ENCODE measurements at regions not wholly inside any gene's neighbourhood (a gene's known extent, or its start where the extent isn't known, plus 50 kb on each side); places are given as distances from the start of the nearest gene placed in this dataset.
A peak's percentile ranks its signal among the peaks of the same experiment; 100 is the strongest.
"Not testable (repeated sequence)": the region's sequence is repeated elsewhere in the genome, so short reads cannot be mapped to it uniquely, and the experiment has no call there.

- no peaks in the 10 kb centered on the region for H3K4me1 ChIP-seq (ENCODE audit: control insufficient read depth in 1 of 2, insufficient read depth in 2 of 2, low read length in 2 of 2)
- H3K36me3 ChIP-seq (ENCODE audit: control insufficient read depth in 1 of 2, insufficient read depth in 2 of 2, low read length in 1 of 2) = no peaks in the 10 kb centered on the region
- DNase-seq = no peak
- H3K4me3 ChIP-seq (ENCODE audit: low read length in 2 of 2) = no peak overlapping the region
- no peak overlapping the region for H3K27ac ChIP-seq (ENCODE audit: low read depth in 1 of 2, low read length in 2 of 2)
- WGBS, 2 donors = 95 to 96% methylated on average over 1 of the region's 1 CpG
- intact Hi-C loops (cut with DNase I) = no loop called here
- H3K9me3 ChIP-seq (ENCODE audit: control insufficient read depth, low read length) = no peaks in the 10 kb centered on the region
- H3K27me3 ChIP-seq (ENCODE audit: control insufficient read depth in 1 of 2, insufficient read depth in 2 of 2, low read length in 1 of 2) = no peaks in the 10 kb centered on the region
- no peak for ATAC-seq (ENCODE audit: low FRiP score)
Observed at GRCh38 chr2:16737812-16738211, 72.2 kb upstream of the CYRIA start.

- H3K27me3 ChIP-seq (ENCODE audit: control insufficient read depth in 1 of 2, insufficient read depth in 2 of 2, low read length in 1 of 2) = no peaks in the 10 kb centered on the region
- H3K27ac ChIP-seq (ENCODE audit: low read depth in 1 of 2, low read length in 2 of 2) = no peak overlapping the region
- no peaks in the 10 kb centered on the region for H3K4me1 ChIP-seq (ENCODE audit: control insufficient read depth in 1 of 2, insufficient read depth in 2 of 2, low read length in 2 of 2)
- intact Hi-C loops (cut with DNase I) = no loop called here
- DNase-seq = no peak
- ATAC-seq (ENCODE audit: low FRiP score) = no peak
- no peaks in the 10 kb centered on the region for H3K9me3 ChIP-seq (ENCODE audit: control insufficient read depth, low read length)
- H3K4me3 ChIP-seq (ENCODE audit: low read length in 2 of 2) = no peak overlapping the region
- WGBS, 2 donors = 97 to 98% methylated on average over 2 of the region's 2 CpGs
- H3K36me3 ChIP-seq (ENCODE audit: control insufficient read depth in 1 of 2, insufficient read depth in 2 of 2, low read length in 1 of 2) = no peaks in the 10 kb centered on the region
Observed at GRCh38 chr2:16736633-16737032, 71.0 kb upstream of the CYRIA start.

GRCh38 chr2:16729335-16729734 lies 63.7 kb upstream of the CYRIA start:
- peaks cover 0 to 2% of the 10 kb centered on the region in 2 donors for H3K4me1 ChIP-seq (ENCODE audit: control insufficient read depth in 1 of 2, insufficient read depth in 2 of 2, low read length in 2 of 2)
- ATAC-seq (ENCODE audit: low FRiP score) = no peak
- intact Hi-C loops (cut with DNase I) = loop anchor here (5.0 kb wide), 1 partner anchor 62 kb away; the partner anchor contains the start of gene CYRIA (in 2 of the 2)

GRCh38 chr2:16728351-16729136 lies 62.9 kb upstream of the CYRIA start:
- no peak overlapping the region for H3K4me3 ChIP-seq (ENCODE audit: low read length in 2 of 2)
- 62 to 67% methylated on average over 4 of the region's 4 CpGs for WGBS, 2 donors
- intact Hi-C loops (cut with DNase I) = loop anchor here (5.0 kb wide), 1 partner anchor 61 kb away; the partner anchor contains the start of gene CYRIA (in 2 of the 2)
- H3K4me1 ChIP-seq (ENCODE audit: control insufficient read depth in 1 of 2, insufficient read depth in 2 of 2, low read length in 2 of 2) = peaks cover 0 to 2% of the 10 kb centered on the region in 2 donors
- H3K36me3 ChIP-seq (ENCODE audit: control insufficient read depth in 1 of 2, insufficient read depth in 2 of 2, low read length in 1 of 2) = no peaks in the 10 kb centered on the region
- H3K27me3 ChIP-seq (ENCODE audit: control insufficient read depth in 1 of 2, insufficient read depth in 2 of 2, low read length in 1 of 2) = no peaks in the 10 kb centered on the region
- no peaks in the 10 kb centered on the region for H3K9me3 ChIP-seq (ENCODE audit: control insufficient read depth, low read length)
- no peak overlapping the region for H3K27ac ChIP-seq (ENCODE audit: low read depth in 1 of 2, low read length in 2 of 2)
- ATAC-seq (ENCODE audit: low FRiP score) (no peak), DNase-seq (no peak)

More at GRCh38 chr2:16729335-16729734, 63.7 kb upstream of the CYRIA start:
- H3K27ac ChIP-seq (ENCODE audit: low read depth in 1 of 2, low read length in 2 of 2) = no peak overlapping the region
- 87 to 93% methylated on average over 5 of the region's 5 CpGs for WGBS, 2 donors
- no peak for DNase-seq
- H3K9me3 ChIP-seq (ENCODE audit: control insufficient read depth, low read length) = no peaks in the 10 kb centered on the region
- H3K4me3 ChIP-seq (ENCODE audit: low read length in 2 of 2) = no peak overlapping the region
- H3K36me3 ChIP-seq (ENCODE audit: control insufficient read depth in 1 of 2, insufficient read depth in 2 of 2, low read length in 1 of 2) = no peaks in the 10 kb centered on the region
- H3K27me3 ChIP-seq (ENCODE audit: control insufficient read depth in 1 of 2, insufficient read depth in 2 of 2, low read length in 1 of 2) = no peaks in the 10 kb centered on the region

- H3K9me3 ChIP-seq (ENCODE audit: control insufficient read depth, low read length); H3K4me3 ChIP-seq (ENCODE audit: low read length in 2 of 2); H3K4me1 ChIP-seq (ENCODE audit: control insufficient read depth in 1 of 2, insufficient read depth in 2 of 2, low read length in 2 of 2); ATAC-seq (ENCODE audit: low FRiP score); H3K27me3 ChIP-seq (ENCODE audit: control insufficient read depth in 1 of 2, insufficient read depth in 2 of 2, low read length in 1 of 2); H3K27ac ChIP-seq (ENCODE audit: low read depth in 1 of 2, low read length in 2 of 2); DNase-seq; H3K36me3 ChIP-seq (ENCODE audit: control insufficient read depth in 1 of 2, insufficient read depth in 2 of 2, low read length in 1 of 2): not testable (repeated sequence)
- intact Hi-C loops (cut with DNase I) = loop anchor here (5.0 kb wide), 1 partner anchor 61 kb away; the partner anchor contains the start of gene CYRIA (in 2 of the 2)
- WGBS, 2 donors = 38 to 46% methylated on average over 2 of the region's 2 CpGs
Observed at GRCh38 chr2:16727849-16728248, 62.2 kb upstream of the CYRIA start.

GRCh38 chr2:16727256-16727655 lies 61.6 kb upstream of the CYRIA start:
- H3K9me3 ChIP-seq (ENCODE audit: control insufficient read depth, low read length) = no peaks in the 10 kb centered on the region
- H3K27ac ChIP-seq (ENCODE audit: low read depth in 1 of 2, low read length in 2 of 2) = no peak overlapping the region
- H3K4me1 ChIP-seq (ENCODE audit: control insufficient read depth in 1 of 2, insufficient read depth in 2 of 2, low read length in 2 of 2) = peaks cover 0 to 2% of the 10 kb centered on the region in 2 donors
- no peaks in the 10 kb centered on the region for H3K36me3 ChIP-seq (ENCODE audit: control insufficient read depth in 1 of 2, insufficient read depth in 2 of 2, low read length in 1 of 2)
- H3K4me3 ChIP-seq (ENCODE audit: low read length in 2 of 2) = no peak overlapping the region
- DNase-seq = peak in 1 of 2 donors; percentile 46
- WGBS, 2 donors = 3 to 6% methylated on average over 4 of the region's 4 CpGs
- ATAC-seq (ENCODE audit: low FRiP score) = peak; percentile 56
- intact Hi-C loops (cut with DNase I) = loop anchor here (5.0 kb wide), 1 partner anchor 60 kb away; the partner anchor contains the start of gene CYRIA (in 2 of the 2)
- no peaks in the 10 kb centered on the region for H3K27me3 ChIP-seq (ENCODE audit: control insufficient read depth in 1 of 2, insufficient read depth in 2 of 2, low read length in 1 of 2)

- H3K4me1 ChIP-seq (ENCODE audit: control insufficient read depth in 1 of 2, insufficient read depth in 2 of 2, low read length in 2 of 2) = peaks cover 0 to 2% of the 10 kb centered on the region in 2 donors
- no peak overlapping the region for H3K27ac ChIP-seq (ENCODE audit: low read depth in 1 of 2, low read length in 2 of 2)
- no peaks in the 10 kb centered on the region for H3K9me3 ChIP-seq (ENCODE audit: control insufficient read depth, low read length)
- WGBS, 2 donors = 87 to 88% methylated on average over 4 of the region's 4 CpGs
- H3K27me3 ChIP-seq (ENCODE audit: control insufficient read depth in 1 of 2, insufficient read depth in 2 of 2, low read length in 1 of 2) = no peaks in the 10 kb centered on the region
- DNase-seq (no peak), ATAC-seq (ENCODE audit: low FRiP score) (no peak)
- H3K4me3 ChIP-seq (ENCODE audit: low read length in 2 of 2) = no peak overlapping the region
- intact Hi-C loops (cut with DNase I) = loop anchor here (5.0 kb wide), 1 partner anchor 59 kb away; the partner anchor contains the start of gene CYRIA (in 2 of the 2)
- H3K36me3 ChIP-seq (ENCODE audit: control insufficient read depth in 1 of 2, insufficient read depth in 2 of 2, low read length in 1 of 2) = no peaks in the 10 kb centered on the region
Observed at GRCh38 chr2:16726577-16726976, 60.9 kb upstream of the CYRIA start.

- ATAC-seq (ENCODE audit: low FRiP score) = no peak
- H3K27me3 ChIP-seq (ENCODE audit: control insufficient read depth in 1 of 2, insufficient read depth in 2 of 2, low read length in 1 of 2) = no peaks in the 10 kb centered on the region
- 2 to 4% methylated on average over 2 of the region's 2 CpGs for WGBS, 2 donors
- no peaks in the 10 kb centered on the region for H3K9me3 ChIP-seq (ENCODE audit: control insufficient read depth, low read length)
- H3K4me3 ChIP-seq (ENCODE audit: low read length in 2 of 2) = no peak overlapping the region
- no peak for DNase-seq
- H3K36me3 ChIP-seq (ENCODE audit: control insufficient read depth in 1 of 2, insufficient read depth in 2 of 2, low read length in 1 of 2) = no peaks in the 10 kb centered on the region
- intact Hi-C loops (cut with DNase I) = loop anchor here (5.0 kb wide), 1 partner anchor 59 kb away; the partner anchor contains the start of gene CYRIA (in 2 of the 2)
- no peak overlapping the region for H3K27ac ChIP-seq (ENCODE audit: low read depth in 1 of 2, low read length in 2 of 2)
- H3K4me1 ChIP-seq (ENCODE audit: control insufficient read depth in 1 of 2, insufficient read depth in 2 of 2, low read length in 2 of 2) = peaks cover 0 to 2% of the 10 kb centered on the region in 2 donors
Observed at GRCh38 chr2:16726147-16726546, 60.5 kb upstream of the CYRIA start.

GRCh38 chr2:16725549-16725948 lies 59.9 kb upstream of the CYRIA start:
- no peak for ATAC-seq (ENCODE audit: low FRiP score)
- Histone ChIP-seq H3K27ac (ENCODE audit: low read depth in 1 of 2, low read length in 2 of 2) (no peak overlapping the region), H3K4me1 (ENCODE audit: control insufficient read depth in 1 of 2, insufficient read depth in 2 of 2, low read length in 2 of 2) (peaks cover 0 to 2% of the 10 kb centered on the region in 2 donors), H3K9me3 (ENCODE audit: control insufficient read depth, low read length) (no peaks in the 10 kb centered on the region), H3K27me3 (ENCODE audit: control insufficient read depth in 1 of 2, insufficient read depth in 2 of 2, low read length in 1 of 2) (no peaks in the 10 kb centered on the region), H3K4me3 (ENCODE audit: low read length in 2 of 2) (no peak overlapping the region), H3K36me3 (ENCODE audit: control insufficient read depth in 1 of 2, insufficient read depth in 2 of 2, low read length in 1 of 2) (no peaks in the 10 kb centered on the region)
- intact Hi-C loops (cut with DNase I) = loop anchor here (5.0 kb wide), 1 partner anchor 58 kb away; the partner anchor contains the start of gene CYRIA (in 2 of the 2)
- DNase-seq = no peak
- WGBS, 2 donors = 86 to 87% methylated on average over 9 of the region's 9 CpGs

Measured in aorta (tissue), 5 donors.